ENCODE measurements at regions not wholly inside any gene's neighbourhood (a gene's known extent, or its start where the extent isn't known, plus 50 kb on each side); places are given as distances from the start of the nearest gene placed in this dataset.
"Not testable (repeated sequence)": the region's sequence is repeated elsewhere in the genome, so short reads cannot be mapped to it uniquely, and the experiment has no call there.

GRCh38 chrX:37509349-37509748 is 62.1 kb upstream of the LANCL3 start:
- no peak for DNase-seq (ENCODE audit: insufficient read length)

DNA sequence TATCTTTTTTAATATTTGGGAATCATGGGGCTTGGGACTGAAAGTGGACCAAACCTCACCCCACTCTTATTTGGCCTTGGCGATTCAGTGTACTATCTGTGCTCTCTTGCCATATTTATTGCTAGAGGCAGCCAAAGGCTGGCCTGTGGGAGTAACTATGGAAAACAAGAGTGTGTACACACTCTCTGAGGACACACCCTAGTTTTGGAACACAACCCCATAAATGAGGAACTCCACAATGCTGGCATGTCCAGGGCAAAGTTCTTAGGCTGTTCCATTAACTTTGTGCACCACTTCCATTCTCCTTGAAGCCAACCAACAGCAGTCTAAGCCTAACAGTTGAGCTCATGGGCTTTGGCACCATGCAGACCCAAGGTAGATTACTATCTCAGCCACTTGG is 54.9 kb upstream of the LANCL3 start:
- not testable (repeated sequence) for DNase-seq (ENCODE audit: insufficient read length); FAIRE-seq

More at GRCh38 chrX:37509349-37509748, 62.1 kb upstream of the LANCL3 start:
- FAIRE-seq, result peak; percentile 95
- no peak for TF ChIP-seq POLR2A (IDR thresholded peaks at IDR 0.05; ENCODE audit: low read depth, low read length)
- no peak for TF ChIP-seq TAF1 (IDR thresholded peaks at IDR 0.05; ENCODE audit: borderline replicate concordance, low read depth, low read length)
- TF ChIP-seq POLR2AphosphoS5 (IDR thresholded peaks at IDR 0.05; ENCODE audit: low read depth, low read length), result no peak

DNA sequence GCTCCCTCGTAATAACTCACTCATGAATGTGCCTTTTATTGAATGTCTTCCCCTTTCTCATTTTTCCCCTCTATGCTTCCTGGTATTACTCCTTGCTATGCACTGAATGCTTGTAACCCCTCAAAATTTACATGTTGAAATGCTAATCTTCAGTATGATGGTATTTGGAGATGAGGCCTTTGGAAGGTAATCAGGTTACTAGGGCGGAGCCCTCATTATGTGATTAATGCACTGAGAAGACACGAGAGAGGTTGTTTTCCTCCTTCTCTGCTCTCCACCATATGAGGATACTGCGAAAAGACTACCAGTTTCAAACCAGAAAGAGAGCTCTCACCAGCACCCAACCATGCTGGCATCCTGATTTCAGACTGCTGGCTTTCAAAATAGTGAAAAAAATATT is 52.2 kb upstream of the LANCL3 start:
- DNase-seq (ENCODE audit: insufficient read length); FAIRE-seq: not testable (repeated sequence)

GRCh38 chrX:37520860-37521450 is 50.5 kb upstream of the LANCL3 start:
- FAIRE-seq, result peak; percentile 76
- DNase-seq (ENCODE audit: insufficient read length), result not testable (repeated sequence)
